ENCODE measurements at regions not wholly inside any gene's neighbourhood (a gene's known extent, or its start where the extent isn't known, plus 50 kb on each side); places are given as distances from the start of the nearest gene placed in this dataset.
"Not testable (repeated sequence)": the region's sequence is repeated elsewhere in the genome, so short reads cannot be mapped to it uniquely, and the experiment has no call there.

DNA sequence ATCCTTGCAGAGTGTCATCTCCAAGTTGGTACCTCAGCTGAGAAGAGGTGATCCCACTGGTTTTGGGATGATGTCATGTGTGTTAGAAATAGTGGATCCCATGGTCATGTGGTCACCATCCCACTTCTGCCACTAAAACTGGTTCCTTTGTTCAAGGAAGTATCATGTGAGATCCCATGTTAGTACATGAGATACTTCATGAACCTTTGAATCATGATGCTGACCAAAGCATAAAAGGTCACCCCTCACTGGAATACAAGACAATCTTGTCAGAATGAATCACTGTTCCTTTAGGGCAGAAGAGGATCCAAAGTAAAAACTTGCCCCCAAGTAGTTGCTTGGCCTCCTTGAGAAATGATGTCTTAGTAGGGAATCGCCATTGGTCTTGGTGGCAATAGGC lies 150.9 kb upstream of the MOCS2 start:
- ATAC-seq (no peak), DNase-seq (no peak)
- intact Hi-C loops (cut with micrococcal nuclease), result no loop called here

GRCh38 chr5:53261245-53261644 lies 151.7 kb upstream of the MOCS2 start:
- DNase-seq, result no peak
- intact Hi-C loops (cut with micrococcal nuclease), result no loop called here
- ATAC-seq, result no peak

- intact Hi-C loops (cut with micrococcal nuclease), result no loop called here
- DNase-seq, result no peak
- ATAC-seq, result no peak
These were observed 152.9 kb upstream of the MOCS2 start for GRCh38 chr5:53262348-53262970.

GRCh38 chr5:53263151-53263550 lies 153.6 kb upstream of the MOCS2 start:
- ATAC-seq (no peak), DNase-seq (no peak)
- intact Hi-C loops (cut with micrococcal nuclease), result no loop called here

DNA sequence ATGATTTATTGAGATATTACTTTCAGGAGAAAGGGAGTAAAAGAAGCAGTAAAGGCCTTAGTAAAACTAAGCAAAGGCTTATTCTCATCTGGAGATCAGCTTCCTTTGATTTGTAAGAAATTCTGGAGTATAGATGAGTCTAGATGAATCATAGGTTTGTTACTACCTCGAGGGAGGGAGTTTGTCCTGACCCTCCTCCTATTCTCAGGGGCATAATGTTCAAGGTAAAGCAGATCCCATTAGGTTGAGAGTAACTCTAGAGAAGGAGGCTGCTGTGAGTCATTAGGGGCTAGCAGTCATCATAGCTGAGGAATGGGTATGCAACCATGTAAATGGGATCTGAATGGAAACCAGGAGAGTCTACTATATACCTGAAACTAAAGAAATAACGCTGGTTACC lies 155.5 kb upstream of the MOCS2 start:
- DNase-seq, result no peak
- intact Hi-C loops (cut with micrococcal nuclease), result no loop called here
- ATAC-seq, result no peak

GRCh38 chr5:53268241-53268640 lies 158.7 kb upstream of the MOCS2 start:
- ATAC-seq; intact Hi-C loops (cut with micrococcal nuclease); DNase-seq: not testable (repeated sequence)

GRCh38 chr5:53275666-53276065 lies 166.1 kb upstream of the MOCS2 start:
- DNase-seq (no peak), ATAC-seq (no peak)
- intact Hi-C loops (cut with micrococcal nuclease), result no loop called here

- intact Hi-C loops (cut with micrococcal nuclease), result no loop called here
- DNase-seq, result no peak
- peak; percentile 97 for ATAC-seq
These were observed 167.3 kb upstream of the MOCS2 start for GRCh38 chr5:53276825-53277224.

DNA sequence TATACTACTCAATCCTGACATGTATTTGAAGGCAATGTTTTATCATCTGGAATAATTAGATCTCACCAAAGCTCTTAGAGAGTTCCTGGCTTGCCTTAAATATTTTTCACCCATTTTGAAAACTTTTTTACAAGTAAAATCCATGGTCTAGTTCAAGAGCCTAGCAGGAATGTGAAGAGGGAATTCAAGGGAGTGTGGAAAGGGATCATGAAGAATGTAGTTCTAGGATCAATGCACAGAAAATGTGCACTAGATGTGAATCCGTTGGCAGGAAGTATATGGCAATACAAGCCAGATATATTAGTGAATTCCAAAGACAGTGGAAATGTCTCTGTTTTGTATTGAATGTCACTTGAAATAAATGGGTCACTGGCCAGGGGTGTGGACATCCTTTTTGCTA lies 167.9 kb upstream of the MOCS2 start:
- no peak for DNase-seq

DNA sequence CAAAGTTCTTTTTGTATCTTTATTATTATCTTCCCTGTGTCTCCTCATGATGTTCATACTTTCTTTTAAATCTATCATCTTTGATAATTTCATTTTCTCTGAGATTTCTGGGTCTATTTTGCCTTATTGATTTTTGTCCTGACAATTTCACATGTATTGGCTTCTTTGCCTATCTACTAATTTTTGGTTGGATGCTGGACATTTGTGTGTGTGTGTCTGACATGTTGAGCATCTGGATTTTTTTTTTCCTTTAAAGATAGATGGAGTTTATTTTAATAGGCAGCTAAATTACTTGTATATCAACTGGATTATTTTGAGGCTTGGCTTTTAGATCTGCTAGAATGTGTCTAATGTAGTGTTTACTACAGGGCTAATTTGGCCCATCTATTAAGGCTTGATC lies 178.0 kb upstream of the MOCS2 start:
- ATAC-seq, result no peak
- intact Hi-C loops (cut with micrococcal nuclease), result no loop called here
- DNase-seq, result no peak

More for the DNA sequence above, 167.9 kb upstream of the MOCS2 start:
- intact Hi-C loops (cut with micrococcal nuclease), result no loop called here
- peak; percentile 15 for ATAC-seq

DNA sequence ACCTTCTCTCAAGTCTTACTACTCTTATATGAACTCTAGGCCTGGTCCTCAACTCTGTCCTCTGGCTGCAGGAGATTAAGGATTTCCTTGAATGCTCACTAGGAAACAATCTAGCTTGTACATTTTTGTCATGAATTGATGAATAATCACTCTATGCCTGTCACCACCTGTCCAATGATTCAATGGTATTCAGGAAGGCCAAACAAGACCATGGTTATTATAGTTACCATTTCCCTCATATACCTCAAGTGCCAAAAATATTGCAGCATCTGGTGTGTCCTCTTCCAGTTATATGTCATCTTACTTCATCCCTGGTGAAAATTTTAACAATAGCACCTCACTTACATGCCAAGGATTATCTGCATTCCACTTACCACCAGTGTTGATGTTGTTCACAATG lies 179.0 kb upstream of the MOCS2 start:
- no peak for DNase-seq
- intact Hi-C loops (cut with micrococcal nuclease), result no loop called here
- no peak for ATAC-seq

GRCh38 chr5:53291047-53291446 lies 181.5 kb upstream of the MOCS2 start:
- no peak for ATAC-seq
- intact Hi-C loops (cut with micrococcal nuclease), result no loop called here
- no peak for DNase-seq

DNA sequence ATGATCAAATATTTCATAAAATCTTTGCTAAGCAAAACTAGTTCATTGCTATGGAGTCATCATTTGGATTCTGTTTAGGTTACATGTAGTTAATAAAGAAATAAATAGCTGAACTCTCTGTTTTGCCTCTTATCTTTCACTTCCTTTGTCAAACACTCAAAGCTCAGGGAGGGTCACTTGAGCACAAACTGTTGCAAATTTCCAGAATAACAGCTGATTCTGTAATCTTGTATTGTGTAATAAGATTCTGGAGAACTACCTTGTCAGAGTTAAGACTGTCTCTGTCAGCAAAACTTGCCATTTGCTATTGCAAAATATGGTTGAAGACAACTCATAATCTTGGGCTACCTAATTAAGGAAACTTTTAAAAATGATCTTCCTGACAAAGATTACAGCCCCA lies 182.0 kb upstream of the MOCS2 start:
- ATAC-seq (peak; percentile 95), DNase-seq (no peak)
- intact Hi-C loops (cut with micrococcal nuclease), result no loop called here

DNA sequence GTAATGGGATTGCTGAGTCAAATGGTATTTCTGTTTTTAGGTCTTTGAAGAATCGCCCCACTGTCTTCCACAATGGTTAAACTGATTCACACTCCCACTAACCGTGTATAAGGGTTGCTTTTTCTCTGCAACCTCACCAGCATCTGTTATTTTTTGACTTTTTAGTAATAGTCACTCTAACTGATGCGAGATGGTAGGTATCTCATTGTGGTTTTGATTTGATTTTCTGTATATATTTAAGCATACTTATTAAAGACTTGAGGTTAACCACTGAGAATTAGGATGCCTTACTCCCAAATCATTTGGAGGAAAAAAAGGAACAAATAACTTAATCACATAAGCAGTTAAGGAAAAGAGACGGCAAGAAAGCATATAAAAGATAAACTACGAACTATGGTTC lies 181.6 kb upstream of the FST start:
- intact Hi-C loops (cut with micrococcal nuclease), result no loop called here
- ATAC-seq (no peak), DNase-seq (no peak)

GRCh38 chr5:53302529-53302928 lies 177.9 kb upstream of the FST start:
- DNase-seq (no peak), ATAC-seq (peak; percentile 45)
- intact Hi-C loops (cut with micrococcal nuclease), result no loop called here

DNA sequence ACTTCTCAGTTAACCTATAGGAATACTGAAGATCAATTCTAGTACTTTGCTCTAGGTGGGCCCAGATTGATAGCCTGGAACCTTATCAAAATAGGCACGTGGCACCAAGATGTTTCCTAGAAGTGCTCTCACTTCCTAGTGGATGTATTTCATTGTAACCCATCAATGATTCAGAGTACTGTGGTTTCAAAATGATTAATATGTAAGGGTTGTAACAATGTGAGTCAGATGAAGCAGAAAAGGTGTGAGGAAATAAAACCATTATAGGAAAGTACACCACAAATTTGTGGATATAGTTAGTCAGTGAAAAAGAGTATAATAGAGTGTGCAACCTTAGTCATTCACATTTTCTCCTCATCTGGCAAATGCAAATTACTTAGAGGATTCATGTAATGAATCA lies 177.3 kb upstream of the FST start:
- ATAC-seq, result no peak
- intact Hi-C loops (cut with micrococcal nuclease), result no loop called here
- no peak for DNase-seq

- DNase-seq; intact Hi-C loops (cut with micrococcal nuclease); ATAC-seq: not testable (repeated sequence)
These were observed 175.1 kb upstream of the FST start for GRCh38 chr5:53305316-53305715.

DNA sequence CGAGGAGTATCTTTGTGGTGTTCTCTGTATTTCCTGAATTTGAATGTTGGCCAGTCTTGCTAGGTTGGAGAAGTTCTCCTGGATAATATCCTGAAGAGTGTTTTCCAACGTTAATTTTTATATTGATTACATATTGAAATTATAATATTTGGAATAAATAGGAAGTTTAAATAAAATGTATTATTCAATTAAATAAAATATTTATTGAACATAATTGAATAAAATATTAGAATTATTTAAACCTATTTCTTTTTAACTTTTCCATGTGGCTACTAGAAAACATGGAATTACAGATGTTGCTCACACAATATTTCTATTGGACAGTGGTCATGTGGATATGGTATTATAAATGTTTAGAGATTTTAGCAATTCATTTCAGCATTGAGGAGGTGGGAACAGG lies 170.8 kb upstream of the FST start:
- no peak for ATAC-seq
- DNase-seq, result no peak
- intact Hi-C loops (cut with micrococcal nuclease), result no loop called here

GRCh38 chr5:53311681-53312080 lies 168.7 kb upstream of the FST start:
- ATAC-seq, result no peak
- intact Hi-C loops (cut with micrococcal nuclease), result no loop called here
- DNase-seq, result no peak

- intact Hi-C loops (cut with micrococcal nuclease), result no loop called here
- ATAC-seq (no peak), DNase-seq (no peak)
These were observed 167.3 kb upstream of the FST start for GRCh38 chr5:53313145-53313544.

DNA sequence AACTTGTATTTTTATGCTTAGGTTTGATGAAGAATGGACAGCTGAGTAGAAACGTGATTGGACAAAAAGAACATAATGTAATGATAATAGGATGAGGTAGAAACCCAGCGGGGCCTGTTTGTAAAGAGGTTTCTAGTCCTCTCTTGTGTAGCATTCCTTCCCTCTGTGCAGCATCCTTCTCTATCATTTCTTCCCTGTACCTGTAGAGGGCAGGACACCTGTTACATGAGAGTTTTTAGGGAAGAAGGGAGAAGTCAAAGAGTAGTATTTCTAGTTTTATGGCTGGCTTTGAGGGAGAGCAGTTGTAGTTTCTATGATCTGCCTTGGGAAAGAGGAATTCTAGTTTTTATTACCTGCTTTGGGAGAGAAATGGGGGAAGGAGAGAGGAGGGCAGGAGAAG lies 162.1 kb upstream of the FST start:
- no peak for DNase-seq
- intact Hi-C loops (cut with micrococcal nuclease), result no loop called here
- ATAC-seq, result no peak

- ATAC-seq (no peak), DNase-seq (no peak)
- intact Hi-C loops (cut with micrococcal nuclease), result no loop called here
These were observed 161.1 kb upstream of the FST start for GRCh38 chr5:53319315-53319714.
